GM13977 (cell line): ENCODE measurements at regions not wholly inside any gene's neighbourhood (a gene's known extent, or its start where the extent isn't known, plus 50 kb on each side); places are given as distances from the start of the nearest gene placed in this dataset.

ENCODE experiments used
- DNase-seq: peaks from one replicate; pipeline ENCODE4 v3.0.0; 2012; ENCODE audit warnings: low spot score
- CTCF ChIP-seq: IDR thresholded peaks from 2 replicates; pipeline ENCODE4 v1.5.1; 2012; ENCODE audit warnings: mild to moderate bottlenecking, control low read depth; ENCODE audit not compliant: insufficient read depth; ENCODE audit errors: extremely low read depth, missing control alignments
- in situ Hi-C: fragments of 300-500 bp; cut with MboI; formaldehyde crosslinking; loops from one replicate; pipeline ENCODE4 v1.12.0; 2022; ENCODE audit warnings: low sequenced_read_pairs, low pct_unique_long_range_greater_than_20kb, mixed read lengths, inconsistent platforms; ENCODE audit not compliant: unreplicated experiment

DNA sequence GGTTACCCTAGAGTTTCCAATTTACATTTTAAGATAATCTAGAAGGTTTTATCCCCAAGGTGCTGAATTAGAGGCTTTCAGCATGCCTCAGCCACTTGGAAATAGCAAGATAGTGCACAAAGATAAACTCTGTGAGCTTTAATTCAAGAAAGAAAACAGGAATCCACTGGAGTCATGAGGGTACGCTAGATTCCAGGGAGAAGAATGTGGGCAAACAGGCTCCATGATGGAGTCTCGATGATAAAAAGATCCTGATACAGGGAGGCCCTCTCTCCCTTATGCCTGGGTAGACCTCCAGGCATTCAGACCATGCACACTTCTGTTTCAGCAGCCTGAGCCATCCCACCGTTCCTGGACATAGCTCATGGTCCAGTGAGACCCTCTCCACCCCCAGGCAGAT, 344.6 kb upstream of the LCORL start:
- in situ Hi-C loops, result loop anchor here (10.0 kb wide), 1 partner anchor 561 kb away; no protein-coding TSS in a partner anchor
- TF ChIP-seq CTCF, result no peak
- DNase-seq, result no peak

- in situ Hi-C loops, result no loop called here
- no peak for TF ChIP-seq CTCF
Measured at GRCh38 chr4:18343581-18343980, 322.0 kb upstream of the LCORL start.

GRCh38 chr4:18342847-18343246, 321.3 kb upstream of the LCORL start:
- no peak for TF ChIP-seq CTCF
- DNase-seq, result no peak
- in situ Hi-C loops, result no loop called here

More at GRCh38 chr4:18343581-18343980, 322.0 kb upstream of the LCORL start:
- DNase-seq, result no peak

- in situ Hi-C loops, result no loop called here
- TF ChIP-seq CTCF, result no peak
- DNase-seq, result no peak
Measured at GRCh38 chr4:18321956-18322530, 300.5 kb upstream of the LCORL start.

DNA sequence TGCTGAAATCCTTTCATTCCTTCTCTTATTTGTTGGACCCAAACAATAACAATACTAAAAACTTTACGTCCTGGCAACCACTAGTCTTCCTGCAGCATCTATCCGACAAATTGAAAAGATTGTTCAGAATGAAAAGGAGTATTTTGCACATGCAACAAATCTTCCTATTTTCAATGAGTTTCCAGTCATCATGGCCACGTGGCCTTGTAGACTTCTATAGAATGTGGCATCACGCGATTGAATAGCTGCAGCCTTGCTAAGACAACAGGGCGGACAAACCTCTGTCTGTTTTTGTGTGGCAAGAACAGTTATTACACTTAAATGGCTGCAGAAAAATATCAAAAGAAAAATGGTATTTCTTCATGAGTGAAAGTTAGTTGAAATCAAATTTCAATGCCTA, 297.9 kb upstream of the LCORL start:
- no peak for DNase-seq
- no peak for TF ChIP-seq CTCF
- in situ Hi-C loops, result no loop called here

DNA sequence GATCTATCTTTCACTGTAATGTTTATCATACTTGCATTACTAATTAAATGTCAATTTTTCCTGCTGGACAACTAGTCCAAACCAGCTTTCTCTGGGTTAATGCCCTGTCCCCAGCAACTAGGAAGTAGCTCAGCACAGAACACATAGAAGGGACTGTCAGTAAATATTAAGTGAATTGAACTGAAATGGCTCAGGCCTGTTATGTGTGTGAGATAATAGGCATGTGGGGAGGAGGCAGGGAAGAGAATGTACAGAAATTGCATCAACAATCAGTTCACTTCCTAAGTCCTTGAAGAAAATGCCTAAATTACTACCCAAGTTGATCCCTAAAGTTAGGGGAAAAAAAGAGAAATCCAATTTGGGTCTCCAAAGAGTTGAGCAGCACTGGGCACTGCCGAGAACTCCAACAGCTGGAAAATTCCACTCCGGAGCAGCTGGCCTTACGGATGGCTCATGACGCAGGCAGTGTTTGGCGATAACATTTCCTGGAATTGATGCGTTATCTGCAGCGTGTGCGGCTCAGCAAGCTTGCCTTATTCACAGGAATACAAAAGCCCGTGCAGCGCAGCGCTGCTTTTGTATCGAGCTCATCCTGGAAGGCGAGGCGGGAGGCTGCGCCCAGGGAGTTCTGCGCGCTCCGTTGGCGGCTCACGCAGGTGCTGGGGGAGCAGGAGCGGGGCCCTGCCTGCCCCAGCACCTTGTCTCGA, 297.3 kb upstream of the LCORL start:
- no peak for DNase-seq
- no peak for TF ChIP-seq CTCF
- in situ Hi-C loops, result no loop called here
